Osteocyte (in vitro differentiated cells): ENCODE measurements at regions not wholly inside any gene's neighbourhood (a gene's known extent, or its start where the extent isn't known, plus 50 kb on each side); places are given as distances from the start of the nearest gene placed in this dataset.

Source experiments
- DNase-seq: peaks from one replicate; pipeline ENCODE4 v3.0.0; 2021; ENCODE audit warnings: mixed read lengths; ENCODE audit not compliant: unreplicated experiment; ENCODE audit errors: extremely low spot score
- H3K27ac Mint-ChIP-seq: one replicate; pipeline ENCODE4 v1.8.0; 2021; ENCODE audit warnings: mild to moderate bottlenecking, mixed read lengths; ENCODE audit not compliant: unreplicated experiment
- H3K27me3 Mint-ChIP-seq: one replicate; pipeline ENCODE4 v1.8.0; 2021; ENCODE audit warnings: mixed read lengths; ENCODE audit not compliant: unreplicated experiment
- H3K36me3 Mint-ChIP-seq: one replicate; pipeline ENCODE4 v1.8.0; 2021; ENCODE audit warnings: mixed read lengths; ENCODE audit not compliant: unreplicated experiment
- H3K4me1 Mint-ChIP-seq: one replicate; pipeline ENCODE4 v1.8.0; 2021; ENCODE audit warnings: mixed read lengths; ENCODE audit not compliant: unreplicated experiment
- H3K4me3 Mint-ChIP-seq: one replicate; pipeline ENCODE4 v1.8.0; 2021; ENCODE audit warnings: mild to moderate bottlenecking, moderate library complexity, mixed read lengths; ENCODE audit not compliant: unreplicated experiment
- H3K9me3 Mint-ChIP-seq: one replicate; pipeline ENCODE4 v1.8.0; 2021; ENCODE audit warnings: mixed read lengths; ENCODE audit not compliant: unreplicated experiment
- CTCF ChIP-seq: fragments of 200-600 bp; sonication (generic); IDR thresholded peaks from 2 replicates; pipeline ENCODE4 v1.5.0; 2021; ENCODE audit warnings: antibody characterized with exemption, mild to moderate bottlenecking, moderate library complexity

DNA sequence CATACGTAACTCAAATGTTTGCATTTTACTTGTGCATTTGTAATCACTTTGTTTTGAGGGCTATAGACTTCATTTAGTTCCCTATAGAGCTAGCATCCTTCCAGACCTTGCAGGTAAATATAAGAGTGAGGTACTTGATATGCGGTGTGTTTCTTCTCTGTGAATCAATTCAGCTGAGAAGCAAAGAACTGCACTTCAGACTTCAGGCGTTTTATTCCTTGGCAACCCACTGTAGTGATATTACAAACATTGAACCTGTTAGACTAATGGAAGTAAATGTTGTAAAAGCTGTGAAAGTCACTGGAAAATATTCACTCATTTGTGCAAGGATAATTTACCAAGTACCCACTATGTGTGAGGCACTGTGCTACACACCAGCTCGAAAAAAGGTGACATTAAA, 94.1 kb upstream of the CHL1 start:
- Mint-ChIP-seq H3K4me1 (no peaks in the 10 kb centered on the region), H3K36me3 (no peaks in the 10 kb centered on the region), H3K27ac (no peak overlapping the region)

DNA sequence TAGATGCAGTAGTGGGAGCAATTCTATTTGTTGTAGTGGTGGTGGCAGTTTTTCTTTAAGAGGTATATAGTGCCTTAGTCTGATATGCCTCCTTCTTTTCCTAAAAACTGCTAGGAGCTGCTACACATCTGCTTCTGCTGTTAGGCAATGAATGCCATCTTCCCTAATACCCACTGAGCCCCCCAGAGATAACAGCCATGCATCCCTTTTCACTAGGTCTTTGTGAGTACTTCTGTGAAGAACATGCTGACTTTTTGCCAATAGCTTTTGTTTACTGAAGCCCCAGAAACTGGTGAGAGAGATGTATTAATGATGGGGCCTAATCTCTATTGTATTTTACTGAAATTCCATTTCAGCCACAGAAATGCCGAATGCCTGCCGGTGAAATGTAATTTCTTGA, 92.6 kb upstream of the CHL1 start:
- Mint-ChIP-seq H3K27me3 (no peaks in the 10 kb centered on the region), H3K4me3 (no peak overlapping the region), H3K4me1 (no peaks in the 10 kb centered on the region), H3K27ac (no peak overlapping the region), H3K9me3 (peaks cover 10% of the 10 kb centered on the region), H3K36me3 (no peaks in the 10 kb centered on the region)
- no peak for DNase-seq
- TF ChIP-seq CTCF: no peak

More for the DNA sequence above, 94.1 kb upstream of the CHL1 start:
- Mint-ChIP-seq H3K27me3 (no peaks in the 10 kb centered on the region), H3K4me3 (no peak overlapping the region), H3K9me3 (peaks cover 7% of the 10 kb centered on the region)
- no peak for TF ChIP-seq CTCF
- no peak for DNase-seq

DNA sequence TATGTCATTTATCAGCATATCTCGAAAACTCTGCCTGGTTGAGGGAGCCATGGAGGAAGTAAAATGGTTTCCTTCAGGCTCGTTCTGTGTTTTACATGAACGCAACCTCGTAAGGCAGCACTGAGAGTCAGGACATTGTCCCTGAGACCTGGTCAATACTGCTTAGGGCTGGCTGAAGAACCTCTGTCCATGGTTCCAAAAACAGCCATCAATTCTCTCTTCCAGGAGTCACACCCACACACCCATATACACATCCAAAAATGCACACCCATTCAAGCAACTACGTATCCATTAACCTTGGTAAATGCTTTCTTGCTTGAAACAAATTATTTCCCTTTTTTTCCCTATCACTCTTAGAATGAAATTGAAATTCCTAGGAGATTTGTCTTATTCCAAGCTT, 91.0 kb upstream of the CHL1 start:
- no peak for TF ChIP-seq CTCF
- H3K4me1 Mint-ChIP-seq: no peaks in the 10 kb centered on the region
- H3K27ac Mint-ChIP-seq: no peak overlapping the region
- DNase-seq: no peak
- no peak overlapping the region for H3K4me3 Mint-ChIP-seq
- H3K9me3 Mint-ChIP-seq: peaks cover 11% of the 10 kb centered on the region
- H3K36me3 Mint-ChIP-seq: no peaks in the 10 kb centered on the region
- H3K27me3 Mint-ChIP-seq: no peaks in the 10 kb centered on the region

- TF ChIP-seq CTCF: no peak
- no peak for DNase-seq
- no peaks in the 10 kb centered on the region for H3K4me1 Mint-ChIP-seq
- no peaks in the 10 kb centered on the region for H3K27me3 Mint-ChIP-seq
- no peak overlapping the region for H3K27ac Mint-ChIP-seq
- H3K4me3 Mint-ChIP-seq: no peak overlapping the region
- H3K9me3 Mint-ChIP-seq: peaks cover 11% of the 10 kb centered on the region
- H3K36me3 Mint-ChIP-seq: no peaks in the 10 kb centered on the region
Observed at GRCh38 chr3:106619-107018, 89.9 kb upstream of the CHL1 start.

DNA sequence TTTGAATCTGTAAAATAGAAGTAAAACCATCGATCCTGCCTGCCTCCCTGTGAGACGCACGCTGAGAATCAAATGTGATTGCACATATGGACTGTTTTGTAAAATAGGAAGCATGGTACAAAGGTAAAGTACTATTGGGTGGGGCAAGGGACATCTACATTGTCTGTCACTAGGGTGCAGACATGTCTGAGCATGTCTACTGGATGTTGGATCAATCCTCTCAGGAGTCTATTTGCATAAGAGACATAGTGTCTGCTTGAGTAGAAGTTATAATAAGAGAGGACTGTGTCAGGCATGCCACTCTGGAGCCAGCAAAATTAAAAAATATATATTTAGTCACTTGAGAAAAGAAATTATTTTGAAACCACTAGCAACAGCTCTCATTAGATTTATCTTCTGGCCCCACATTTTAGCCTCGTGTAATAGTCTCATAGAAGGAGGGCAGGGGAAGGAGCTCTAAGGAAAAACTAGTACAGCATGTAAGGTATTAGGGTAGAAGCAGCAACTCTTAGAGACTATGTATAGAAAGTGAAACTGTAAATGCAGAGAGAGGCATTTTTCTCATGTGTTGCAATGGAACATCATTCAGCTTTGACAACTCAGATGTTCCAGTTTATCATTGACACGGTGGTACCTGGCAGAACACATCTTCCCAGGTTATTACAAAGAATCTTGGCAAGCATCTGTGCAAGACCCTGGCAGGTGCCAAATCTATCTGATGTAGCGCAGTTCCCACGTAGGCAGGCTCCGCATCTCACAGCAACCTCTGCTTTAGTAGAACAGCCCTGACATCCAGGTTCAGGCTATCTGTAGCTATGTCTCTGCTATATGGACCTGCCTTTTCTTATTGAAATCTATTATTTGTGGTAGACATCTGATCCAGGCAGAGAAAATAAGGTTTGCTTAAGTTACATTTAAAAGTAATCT, 85.2 kb upstream of the CHL1 start:
- Mint-ChIP-seq H3K27me3 (no peaks in the 10 kb centered on the region), H3K36me3 (no peaks in the 10 kb centered on the region), H3K9me3 (peaks cover 9% of the 10 kb centered on the region), H3K27ac (no peak overlapping the region), H3K4me1 (no peaks in the 10 kb centered on the region), H3K4me3 (no peak overlapping the region)
- TF ChIP-seq CTCF: no peak
- no peak for DNase-seq
